ENCODE measurements at regions not wholly inside any gene's neighbourhood (a gene's known extent, or its start where the extent isn't known, plus 50 kb on each side); places are given as distances from the start of the nearest gene placed in this dataset.

GRCh38 chr3:22358334-22358733, 607.3 kb upstream of the ZNF385D start (continued):
- TF ChIP-seq YY1 (IDR thresholded peaks at IDR 0.05; ENCODE audit: low read depth), result no peak

- no peak overlapping the region for H2AFZ ChIP-seq (ENCODE audit: low read depth)
- no peak for DNase-seq
- no peak overlapping the region for H3K4me3 ChIP-seq (ENCODE audit: low read depth in 2 of 2, low read length in 1 of 2)
- no peaks in the 10 kb centered on the region; a peak in 1 of 4 replicates for H3K4me1 ChIP-seq (ENCODE audit: control insufficient read depth in 1 of 2, insufficient read depth in 2 of 2, low read depth in 1 of 2, low read length in 1 of 2)
- 75% methylated on average over 6 of the region's 6 CpGs for WGBS (ENCODE audit: low lambda C conversion rate)
- no peaks in the 10 kb centered on the region for H3K79me2 ChIP-seq (ENCODE audit: insufficient read depth)
- H3K4me2 ChIP-seq, result no peak overlapping the region
- no peaks in the 10 kb centered on the region for H4K20me1 ChIP-seq (ENCODE audit: insufficient read depth)
- ChIA-PET POLR2A (no interaction called here), CTCF (no interaction called here)
- no peaks in the 10 kb centered on the region for H3K9me2 ChIP-seq
- no peaks in the 10 kb centered on the region for H3K9me3 ChIP-seq
- TF ChIP-seq TEAD4 (IDR thresholded peaks at IDR 0.05; ENCODE audit: borderline replicate concordance, insufficient read depth) (no peak), USF2 (IDR thresholded peaks at IDR 0.05; ENCODE audit: borderline replicate concordance, low read depth, low read length) (no peak), SIN3A (IDR thresholded peaks at IDR 0.05; ENCODE audit: borderline replicate concordance, low read depth, low read length) (no peak), ZBTB33 (IDR thresholded peaks at IDR 0.05; ENCODE audit: borderline replicate concordance, low read depth) (no peak), NFIC (IDR thresholded peaks at IDR 0.05; ENCODE audit: borderline replicate concordance) (no peak), MEF2A (IDR thresholded peaks at IDR 0.05; ENCODE audit: borderline replicate concordance, low read depth) (no peak), FOXJ3 (CRISPR knock-in tag; IDR thresholded peaks at IDR 0.05) (no peak), POLR2AphosphoS5 (IDR thresholded peaks at IDR 0.05; ENCODE audit: low read depth, low read length) (no peak), MAX (IDR thresholded peaks at IDR 0.05; ENCODE audit: low read depth) (no peak), RXRA (IDR thresholded peaks at IDR 0.05; ENCODE audit: borderline replicate concordance, low read depth) (no peak), CTCF (IDR thresholded peaks at IDR 0.05) (no peak), FOSL2 (IDR thresholded peaks at IDR 0.05; ENCODE audit: borderline replicate concordance, low read depth) (no peak), YY1 (IDR thresholded peaks at IDR 0.05; ENCODE audit: low read depth) (no peak), NRF1 (IDR thresholded peaks at IDR 0.05; ENCODE audit: low read depth, low read length) (no peak), ELF1 (IDR thresholded peaks at IDR 0.05) (no peak), REST (IDR thresholded peaks at IDR 0.05; ENCODE audit: low read depth, low read length) (no peak), GATA2 (CRISPR knock-in tag; IDR thresholded peaks at IDR 0.05) (no peak), MXI1 (IDR thresholded peaks at IDR 0.05; ENCODE audit: low read depth, low read length) (no peak), JUND (IDR thresholded peaks at IDR 0.05) (no peak), RFX5 (IDR thresholded peaks at IDR 0.05; ENCODE audit: low read length) (no peak)
- no peak overlapping the region for H3K9ac ChIP-seq
- no peaks in the 10 kb centered on the region for H3F3A ChIP-seq (replicated peaks; ENCODE audit: insufficient read depth)
- H3K36me3 ChIP-seq (replicated peaks in 1 of 2; ENCODE audit: control insufficient read depth in 1 of 2, insufficient read depth in 2 of 2, low read length in 1 of 2), result no peaks in the 10 kb centered on the region
- no peak overlapping the region for H3K27ac ChIP-seq (ENCODE audit: low read depth in 2 of 2, low read length in 1 of 2)
- H3K27me3 ChIP-seq (ENCODE audit: insufficient read depth), result no peaks in the 10 kb centered on the region
These were observed 609.2 kb upstream of the ZNF385D start for GRCh38 chr3:22360164-22360563.

Measured in SK-N-SH (cell line).